ENCODE measurements at regions not wholly inside any gene's neighbourhood (a gene's known extent, or its start where the extent isn't known, plus 50 kb on each side); places are given as distances from the start of the nearest gene placed in this dataset.

DNA sequence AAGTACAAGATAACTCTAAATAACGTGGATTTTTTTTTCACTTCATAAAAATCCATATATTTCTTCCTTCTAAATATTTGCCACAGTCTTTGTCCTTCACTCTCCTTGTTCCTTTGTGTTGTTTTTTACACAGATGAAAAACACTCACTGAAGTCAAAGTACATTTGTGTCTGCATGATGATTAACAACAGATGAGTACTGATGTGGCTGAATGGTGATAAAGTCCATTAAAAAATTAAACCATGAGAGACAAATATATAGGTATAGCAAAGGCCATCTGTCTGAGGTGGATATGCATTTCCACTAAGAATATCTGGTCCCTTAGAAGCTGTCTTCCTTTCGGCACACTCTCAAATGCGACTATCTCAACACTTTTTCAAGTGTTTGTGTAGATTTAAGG, 317.5 kb upstream of the MCTP2 start:
- TF ChIP-seq, protein P1, sequence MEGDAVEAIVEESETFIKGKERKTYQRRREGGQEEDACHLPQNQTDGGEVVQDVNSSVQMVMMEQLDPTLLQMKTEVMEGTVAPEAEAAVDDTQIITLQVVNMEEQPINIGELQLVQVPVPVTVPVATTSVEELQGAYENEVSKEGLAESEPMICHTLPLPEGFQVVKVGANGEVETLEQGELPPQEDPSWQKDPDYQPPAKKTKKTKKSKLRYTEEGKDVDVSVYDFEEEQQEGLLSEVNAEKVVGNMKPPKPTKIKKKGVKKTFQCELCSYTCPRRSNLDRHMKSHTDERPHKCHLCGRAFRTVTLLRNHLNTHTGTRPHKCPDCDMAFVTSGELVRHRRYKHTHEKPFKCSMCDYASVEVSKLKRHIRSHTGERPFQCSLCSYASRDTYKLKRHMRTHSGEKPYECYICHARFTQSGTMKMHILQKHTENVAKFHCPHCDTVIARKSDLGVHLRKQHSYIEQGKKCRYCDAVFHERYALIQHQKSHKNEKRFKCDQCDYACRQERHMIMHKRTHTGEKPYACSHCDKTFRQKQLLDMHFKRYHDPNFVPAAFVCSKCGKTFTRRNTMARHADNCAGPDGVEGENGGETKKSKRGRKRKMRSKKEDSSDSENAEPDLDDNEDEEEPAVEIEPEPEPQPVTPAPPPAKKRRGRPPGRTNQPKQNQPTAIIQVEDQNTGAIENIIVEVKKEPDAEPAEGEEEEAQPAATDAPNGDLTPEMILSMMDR (IDR thresholded peaks at IDR 0.05; ENCODE audit: borderline replicate concordance, extremely low read depth, low read length, poor library complexity, severe bottlenecking), result no peak
- TF ChIP-seq EZH2 (IDR thresholded peaks at IDR 0.05; ENCODE audit: borderline replicate concordance, low read depth, low read length, severe bottlenecking), result no peak
